GM13977 (cell line): ENCODE measurements at regions not wholly inside any gene's neighbourhood (a gene's known extent, or its start where the extent isn't known, plus 50 kb on each side); places are given as distances from the start of the nearest gene placed in this dataset.

ENCODE experiments used
- DNase-seq: peaks from one replicate; pipeline ENCODE4 v3.0.0; 2012; ENCODE audit warnings: low spot score
- CTCF ChIP-seq: IDR thresholded peaks from 2 replicates; pipeline ENCODE4 v1.5.1; 2012; ENCODE audit warnings: mild to moderate bottlenecking, control low read depth; ENCODE audit not compliant: insufficient read depth; ENCODE audit errors: extremely low read depth, missing control alignments
- in situ Hi-C: fragments of 300-500 bp; cut with MboI; formaldehyde crosslinking; loops from one replicate; pipeline ENCODE4 v1.12.0; 2022; ENCODE audit warnings: low sequenced_read_pairs, low pct_unique_long_range_greater_than_20kb, mixed read lengths, inconsistent platforms; ENCODE audit not compliant: unreplicated experiment

GRCh38 chr18:52287151-52287550 is 52.8 kb upstream of the DCC start:
- DNase-seq, result no peak
- TF ChIP-seq CTCF, result no peak
- in situ Hi-C loops, result loop anchor here (10.0 to 25.0 kb wide), 2 partner anchors 622 to 1175 kb away; no protein-coding TSS in a partner anchor

DNA sequence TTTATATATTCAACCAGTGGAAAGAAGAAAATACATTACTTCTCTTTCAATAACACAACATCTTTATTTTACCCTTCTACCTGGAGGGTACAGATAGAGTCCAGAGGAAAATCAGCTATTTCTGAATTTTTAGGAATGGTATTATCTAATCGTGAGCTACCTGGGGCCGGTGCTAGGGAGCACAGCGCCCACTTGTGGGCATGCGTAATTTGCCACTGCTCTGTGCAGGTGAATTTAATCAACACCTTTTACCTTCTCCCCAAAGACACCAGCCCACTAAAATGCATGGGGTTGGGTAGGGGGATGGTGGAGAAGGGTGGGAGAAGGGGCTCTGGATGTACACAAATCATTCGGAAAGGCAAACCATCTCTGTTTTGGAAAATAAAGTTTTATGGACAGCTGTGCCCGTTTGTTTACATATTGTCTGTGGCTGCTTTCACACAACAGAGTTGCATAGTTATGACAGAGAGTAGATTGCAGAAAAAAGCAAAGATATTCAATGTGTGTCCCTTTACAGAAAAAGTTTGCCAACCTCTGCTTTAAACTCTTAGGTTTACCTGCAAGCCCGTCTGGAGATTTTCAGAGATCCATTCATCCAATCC is 51.5 kb upstream of the DCC start:
- in situ Hi-C loops, result loop anchor here (10.0 to 25.0 kb wide), 2 partner anchors 624 to 1176 kb away; no protein-coding TSS in a partner anchor
- DNase-seq, result peak; percentile 10

GRCh38 chr18:52289392-52289791 is 50.6 kb upstream of the DCC start:
- DNase-seq, result no peak
- TF ChIP-seq CTCF, result no peak
- in situ Hi-C loops, result loop anchor here (10.0 to 25.0 kb wide), 2 partner anchors 625 to 1177 kb away; no protein-coding TSS in a partner anchor

More for the DNA sequence above, 51.5 kb upstream of the DCC start:
- peak; percentile 91 for TF ChIP-seq CTCF
